ENCODE measurements at regions not wholly inside any gene's neighbourhood (a gene's known extent, or its start where the extent isn't known, plus 50 kb on each side); places are given as distances from the start of the nearest gene placed in this dataset.

GRCh38 chr4:8741513-8742226, 130.0 kb downstream of the HMX1 start:
- Histone ChIP-seq H3K27me3 (replicated peaks in 1 of 4; ENCODE audit: control insufficient read depth in 3 of 4, extremely low read depth in 1 of 4, insufficient read depth in 3 of 4, low read length in 3 of 4) (no peaks in the 10 kb centered on the region; a peak in 1 of 7 replicates), H3K4me1 (replicated peaks in 1 of 4; ENCODE audit: control insufficient read depth in 3 of 4, insufficient read depth in 4 of 4, low read length in 3 of 4) (no peaks in the 10 kb centered on the region; a peak in 1 of 7 replicates), H3K4me2 (ENCODE audit: insufficient read depth in 1 of 2, low read depth in 2 of 2, low read length in 2 of 2) (no peak overlapping the region), H4K20me1 (replicated peaks in 1 of 2; ENCODE audit: control insufficient read depth in 1 of 2, insufficient read depth in 2 of 2, low read length in 2 of 2) (peaks cover 0 to 4% of the 10 kb centered on the region in 2 experiments), H3K23me2 (ENCODE audit: low read depth, low read length) (no peaks in the 10 kb centered on the region; the same call in none of the 2 replicates), H2AK5ac (ENCODE audit: low read depth, low read length) (no peak overlapping the region), H3K56ac (replicated peaks; ENCODE audit: insufficient read length, low read depth, low read length) (no peak overlapping the region), H3K9me3 (ENCODE audit: insufficient read depth in 2 of 2, low read depth in 1 of 2, low read length in 1 of 2) (no peaks in the 10 kb centered on the region), H4K91ac (replicated peaks; ENCODE audit: insufficient read length, low read length) (no peak overlapping the region), H4K5ac (ENCODE audit: insufficient read length, low read depth, low read length) (no peak overlapping the region), H3K27ac (ENCODE audit: low read depth, low read length) (no peak overlapping the region), H3K36me3 (ENCODE audit: control insufficient read depth in 2 of 4, insufficient read depth in 4 of 4, low read length in 3 of 4) (no peaks in the 10 kb centered on the region), H2BK120ac (replicated peaks; ENCODE audit: low read depth, low read length) (no peak overlapping the region), H3K79me2 (ENCODE audit: control insufficient read depth in 1 of 2, insufficient read depth in 2 of 2, low read length in 2 of 2) (no peaks in the 10 kb centered on the region), H3K14ac (ENCODE audit: insufficient read length) (no peak overlapping the region), H3K79me1 (ENCODE audit: low read depth, low read length) (no peaks in the 10 kb centered on the region), H3K23ac (ENCODE audit: insufficient read length) (no peak overlapping the region), H2BK15ac (ENCODE audit: low read length) (peak overlapping the region; percentile 46; the same call in 1 of the 2 replicates), H2AFZ (ENCODE audit: low read length) (no peak overlapping the region), H2BK5ac (ENCODE audit: low read depth, low read length) (no peak overlapping the region), H3K18ac (ENCODE audit: extremely low read depth, low read length) (no peak overlapping the region), H3K4me3 (ENCODE audit: extremely low read depth in 1 of 4, insufficient read depth in 2 of 4, low read depth in 3 of 4, low read length in 4 of 4) (no peak overlapping the region), H3K9ac (replicated peaks in 1 of 4; ENCODE audit: extremely low read depth in 1 of 4, low read depth in 3 of 4, low read length in 3 of 4) (no peak overlapping the region), H4K8ac (ENCODE audit: extremely low read depth, insufficient read depth, low read length) (no peak overlapping the region; the same call in 1 of the 2 replicates), H2BK20ac (ENCODE audit: low read length) (no peak overlapping the region), H2BK12ac (ENCODE audit: low read depth, low read length) (no peak overlapping the region), H3K4ac (replicated peaks; ENCODE audit: insufficient read length, low read depth, low read length) (no peak overlapping the region)
- CTCF ChIA-PET (ENCODE audit: partially characterized antibody) = no interaction called here
- POLR2A ChIA-PET (ENCODE audit: partially characterized antibody) = no interaction called here
- FAIRE-seq = no peak
- TF ChIP-seq BRCA1 (IDR thresholded peaks at IDR 0.05; ENCODE audit: low read depth, low read length) = no peak
- no peak for TF ChIP-seq RXRA (IDR thresholded peaks at IDR 0.05; ENCODE audit: insufficient read depth, low read depth, low read length)
- TF ChIP-seq SP1 (IDR thresholded peaks at IDR 0.05; ENCODE audit: low read depth, low read length) = no peak
- TF ChIP-seq CHD2 (IDR thresholded peaks at IDR 0.05; ENCODE audit: low read length) = no peak
- no peak for TF ChIP-seq HDAC6 (IDR thresholded peaks at IDR 0.05; ENCODE audit: low read depth, low read length)
- peak in 1 of 2 experiments; percentile 26 for DNase-seq (ENCODE audit: low read depth in 1 of 2, low spot score in 2 of 2)
- WGBS, 2 experiments (ENCODE audit: extremely low coverage in 1 of 2, insufficient coverage in 1 of 2, insufficient read length in 1 of 2, insufficient replicate concordance in 2 of 2, low coverage in 1 of 2, low lambda C conversion rate in 2 of 2, missing lambda C conversion rate in 1 of 2) = 86% methylated on average over 12 of the region's 12 CpGs; no CpG with 5 or more reads in 1 of the 2 experiments

All from H1 (cell line).